ENCODE measurements at regions not wholly inside any gene's neighbourhood (a gene's known extent, or its start where the extent isn't known, plus 50 kb on each side); places are given as distances from the start of the nearest gene placed in this dataset.

- no peak for TF ChIP-seq POLR2AphosphoS5 (IDR thresholded peaks at IDR 0.05)
- TF ChIP-seq CTCF (IDR thresholded peaks at IDR 0.05): no peak
- TF ChIP-seq POLR2A (IDR thresholded peaks at IDR 0.05): no peak
Measured at GRCh38 chr2:215625207-215625606, 189.3 kb upstream of the FN1 start.
